Mesenchymal stem cell (in vitro differentiated cells and primary cell): ENCODE measurements at regions not wholly inside any gene's neighbourhood (a gene's known extent, or its start where the extent isn't known, plus 50 kb on each side); places are given as distances from the start of the nearest gene placed in this dataset.

Experiments
- DNase-seq: peaks from one replicate; pipeline ENCODE4 v3.0.0-alpha.2; 2013
- H2AFZ ChIP-seq: one replicate; pipeline ENCODE4 v1.6.1; 2013; ENCODE audit warnings: low read depth, mild to moderate bottlenecking, control low read depth, inconsistent platforms, low read length, moderate library complexity
- H2AK5ac ChIP-seq: 2 replicates; pipeline ENCODE4 v1.6.1; 2013; ENCODE audit warnings: low read length, moderate library complexity, mild to moderate bottlenecking, inconsistent platforms; ENCODE audit not compliant: severe bottlenecking
- H2BK120ac ChIP-seq: one replicate; pipeline ENCODE4 v1.6.1; 2013; ENCODE audit warnings: low read depth, mild to moderate bottlenecking, inconsistent platforms, low read length, moderate library complexity
- H2BK12ac ChIP-seq, 2 experiments: one replicate each; pipeline ENCODE4 v1.6.1; 2013; ENCODE audit warnings: inconsistent platforms in 2 of 2, low read length in 2 of 2, mild to moderate bottlenecking in 2 of 2, moderate library complexity in 2 of 2, control low read depth in 1 of 2
- H2BK15ac ChIP-seq: one replicate; pipeline ENCODE4 v1.6.1; 2013; ENCODE audit warnings: mild to moderate bottlenecking, low read depth, inconsistent platforms; ENCODE audit not compliant: poor library complexity, severe bottlenecking
- H2BK5ac ChIP-seq: 2 replicates; pipeline ENCODE4 v1.6.1; 2013; ENCODE audit warnings: low read depth, mild to moderate bottlenecking, low read length, control low read depth, inconsistent platforms; ENCODE audit not compliant: poor library complexity, severe bottlenecking
- H3K14ac ChIP-seq, 2 experiments: one replicate each; pipeline ENCODE4 v1.6.1; 2013; ENCODE audit warnings: inconsistent platforms in 2 of 2, low read length in 2 of 2, control low read depth in 1 of 2, mild to moderate bottlenecking in 1 of 2, moderate library complexity in 1 of 2
- H3K18ac ChIP-seq, 2 experiments: one replicate each; pipeline ENCODE4 v1.6.1; 2013; ENCODE audit warnings: inconsistent platforms in 2 of 2, low read length in 2 of 2, control low read depth in 1 of 2, low read depth in 1 of 2, mild to moderate bottlenecking in 1 of 2
- H3K23ac ChIP-seq, 2 experiments: one replicate each; pipeline ENCODE4 v1.6.1; 2013; ENCODE audit warnings: inconsistent platforms in 2 of 2, low read length in 2 of 2, mild to moderate bottlenecking in 2 of 2, moderate library complexity in 2 of 2, control low read depth in 1 of 2
- H3K27ac ChIP-seq: 2 replicates; pipeline ENCODE4 v1.5.1; 2013; ENCODE audit warnings: mild to moderate bottlenecking, moderate library complexity, low read length, control low read depth, inconsistent platforms; ENCODE audit not compliant: poor library complexity, severe bottlenecking
- H3K27me3 ChIP-seq, 2 experiments: 2 replicates each; pipeline versions ENCODE4 v1.6.1 to v1.7.0; 2013; ENCODE audit warnings: low read length in 2 of 2, mild to moderate bottlenecking in 2 of 2, moderate library complexity in 2 of 2, control low read depth in 1 of 2, inconsistent platforms in 1 of 2; ENCODE audit not compliant: control insufficient read depth in 1 of 2, insufficient read depth in 1 of 2
- H3K36me3 ChIP-seq, 2 experiments: 2 replicates each; pipeline versions ENCODE4 v1.6.1 to v1.7.0; 2013; ENCODE audit warnings: low read length in 2 of 2, control low read depth in 1 of 2, inconsistent platforms in 1 of 2, low read depth in 1 of 2, mild to moderate bottlenecking in 1 of 2; ENCODE audit not compliant: insufficient read depth in 2 of 2, control insufficient read depth in 1 of 2
- H3K4ac ChIP-seq, 2 experiments: one replicate each; pipeline ENCODE4 v1.6.1; 2013; ENCODE audit warnings: inconsistent platforms in 2 of 2, low read length in 2 of 2, mild to moderate bottlenecking in 2 of 2, moderate library complexity in 2 of 2, control low read depth in 1 of 2, low read depth in 1 of 2
- H3K4me1 ChIP-seq: 2 replicates; pipeline ENCODE4 v1.6.1; 2013; ENCODE audit warnings: low read depth, low read length, control low read depth; ENCODE audit not compliant: control insufficient read depth, insufficient read depth
- H3K4me2 ChIP-seq: 2 replicates; pipeline ENCODE4 v1.6.1; 2013; ENCODE audit warnings: low read length, mild to moderate bottlenecking, inconsistent platforms; ENCODE audit not compliant: poor library complexity, severe bottlenecking
- H3K4me3 ChIP-seq, 2 experiments: 2 replicates each; pipeline versions ENCODE4 v1.5.1 to v1.7.0; 2013; ENCODE audit warnings: low read length in 2 of 2, mild to moderate bottlenecking in 2 of 2, control low read depth in 1 of 2, low read depth in 1 of 2; ENCODE audit not compliant: insufficient read depth in 1 of 2
- H3K79me1 ChIP-seq: replicated peaks from 2 replicates; pipeline ENCODE4 v1.6.1; 2013; ENCODE audit warnings: mild to moderate bottlenecking, control low read depth, low read length, inconsistent platforms; ENCODE audit not compliant: poor library complexity, severe bottlenecking
- H3K9ac ChIP-seq: 2 replicates; pipeline ENCODE4 v1.7.0; 2013; ENCODE audit warnings: mild to moderate bottlenecking, low read length, moderate library complexity
- H3K9me3 ChIP-seq: 2 replicates; pipeline ENCODE4 v1.7.0; 2013; ENCODE audit warnings: mild to moderate bottlenecking, low read length; ENCODE audit not compliant: control insufficient read depth
- H4K8ac ChIP-seq: one replicate; pipeline ENCODE4 v1.6.1; 2013; ENCODE audit warnings: inconsistent platforms, mild to moderate bottlenecking, low read length, moderate library complexity
- H4K91ac ChIP-seq: one replicate; pipeline ENCODE4 v1.6.1; 2013; ENCODE audit warnings: mild to moderate bottlenecking, low read length, inconsistent platforms
- WGBS: methylation state at CpG from one replicate; pipeline ENCODE4 v1.1.7; 2013; ENCODE audit warnings: mixed read lengths; 5-methylcytosine and 5-hydroxymethylcytosine counted together

GRCh38 chr2:189327879-189328847 lies 113.1 kb upstream of the WDR75 start:
- H4K91ac ChIP-seq = no peak overlapping the region
- H2BK12ac ChIP-seq = no peak overlapping the region
- no peak overlapping the region for H2BK120ac ChIP-seq
- H3K27ac ChIP-seq = peak overlapping the region; percentile 25
- no peak overlapping the region for H2BK5ac ChIP-seq
- H3K4me2 ChIP-seq = no peak overlapping the region
- no peak overlapping the region for H3K4me3 ChIP-seq
- H4K8ac ChIP-seq = peak overlapping the region; percentile 12
- peak overlapping the region; percentile 2 for H3K9ac ChIP-seq
- no peak overlapping the region for H3K4ac ChIP-seq
- no peaks in the 10 kb centered on the region for H3K27me3 ChIP-seq
- no peak overlapping the region for H3K18ac ChIP-seq
- H3K4me1 ChIP-seq = peaks cover 1% of the 10 kb centered on the region
- no peak for DNase-seq
- H2AFZ ChIP-seq = peak overlapping the region; percentile 53
- H3K9me3 ChIP-seq = no peaks in the 10 kb centered on the region
- H2BK15ac ChIP-seq = no peak overlapping the region
- WGBS = 31% methylated on average over 2 of the region's 2 CpGs
- H3K36me3 ChIP-seq = no peaks in the 10 kb centered on the region
- no peak overlapping the region for H3K23ac ChIP-seq
- no peak overlapping the region for H3K14ac ChIP-seq
- H2AK5ac ChIP-seq = no peak overlapping the region
- no peaks in the 10 kb centered on the region for H3K79me1 ChIP-seq

GRCh38 chr2:189328848-189329245 lies 112.4 kb upstream of the WDR75 start:
- Histone ChIP-seq H3K79me1 (no peaks in the 10 kb centered on the region), H3K9me3 (no peaks in the 10 kb centered on the region), H2BK12ac (no peak overlapping the region), H3K36me3 (no peaks in the 10 kb centered on the region), H3K23ac (no peak overlapping the region), H2BK120ac (no peak overlapping the region), H4K91ac (no peak overlapping the region), H2BK5ac (no peak overlapping the region), H3K4me3 (no peak overlapping the region), H2AFZ (no peak overlapping the region), H2AK5ac (no peak overlapping the region), H3K4me1 (peaks cover 1% of the 10 kb centered on the region), H3K27me3 (no peaks in the 10 kb centered on the region), H3K4ac (no peak overlapping the region), H3K4me2 (no peak overlapping the region), H3K9ac (peak overlapping the region; percentile 2), H3K14ac (no peak overlapping the region), H3K18ac (no peak overlapping the region), H3K27ac (no peak overlapping the region), H2BK15ac (no peak overlapping the region), H4K8ac (no peak overlapping the region)
- no CpG with 5 or more reads among the region's 2 CpGs for WGBS
- DNase-seq = no peak

DNA sequence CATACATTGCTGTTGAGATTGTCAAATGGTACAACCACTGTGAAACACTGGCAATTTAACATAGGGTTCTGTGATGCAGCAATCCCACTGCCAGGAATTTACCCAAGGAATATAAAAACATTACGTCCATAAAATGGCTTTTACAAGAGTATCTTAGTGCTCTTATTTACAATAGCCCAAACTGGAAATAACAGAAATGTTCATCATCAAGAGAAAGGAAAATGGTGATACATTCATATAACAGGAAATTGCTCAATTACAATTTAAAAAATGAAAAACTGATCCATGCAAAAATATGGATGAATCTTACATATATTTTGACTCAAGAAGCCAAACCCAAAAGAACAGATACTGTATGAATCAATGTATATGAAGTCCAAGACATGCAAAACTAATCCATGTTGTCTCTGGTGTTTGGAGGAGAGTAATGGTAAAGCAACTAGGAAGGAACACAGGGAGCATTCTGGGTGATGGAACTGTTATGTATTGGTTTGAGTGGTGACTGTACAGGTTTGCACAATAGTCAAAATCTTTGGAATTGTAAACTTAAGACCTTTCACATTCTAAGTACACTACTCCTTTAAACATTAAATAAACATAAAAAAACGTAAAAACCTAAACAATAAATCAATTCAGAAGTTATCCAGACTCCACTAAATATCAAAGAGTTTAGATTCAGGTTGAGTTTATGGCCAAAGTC lies 104.8 kb upstream of the WDR75 start:
- no CpG with 5 or more reads among the region's 2 CpGs for WGBS

GRCh38 chr2:189337656-189338055 lies 103.6 kb upstream of the WDR75 start:
- H3K4ac ChIP-seq = no peak overlapping the region
- no peak overlapping the region for H2BK120ac ChIP-seq
- H3K23ac ChIP-seq = no peak overlapping the region
- H3K4me1 ChIP-seq = no peaks in the 10 kb centered on the region
- H2BK15ac ChIP-seq = no peak overlapping the region
- H4K8ac ChIP-seq = no peak overlapping the region
- H3K9ac ChIP-seq = no peak overlapping the region
- WGBS = 10% methylated on average over 1 of the region's 1 CpG
- no peak overlapping the region for H2BK12ac ChIP-seq
- no peak overlapping the region for H3K18ac ChIP-seq
- DNase-seq = peak; percentile 81
- no peak overlapping the region for H2BK5ac ChIP-seq
- H3K27ac ChIP-seq = no peak overlapping the region
- H2AK5ac ChIP-seq = no peak overlapping the region
- no peaks in the 10 kb centered on the region for H3K79me1 ChIP-seq
- H4K91ac ChIP-seq = no peak overlapping the region
- no peaks in the 10 kb centered on the region for H3K36me3 ChIP-seq
- no peak overlapping the region for H2AFZ ChIP-seq
- no peak overlapping the region for H3K4me2 ChIP-seq
- H3K14ac ChIP-seq = no peak overlapping the region
- H3K4me3 ChIP-seq = no peak overlapping the region
- H3K9me3 ChIP-seq = peaks cover 18% of the 10 kb centered on the region
- no peaks in the 10 kb centered on the region for H3K27me3 ChIP-seq

More for the DNA sequence above, 104.8 kb upstream of the WDR75 start:
- no peak overlapping the region for H3K4me3 ChIP-seq
- peak; percentile 55 for DNase-seq
- H4K91ac ChIP-seq = no peak overlapping the region
- no peak overlapping the region for H2BK120ac ChIP-seq
- H2BK15ac ChIP-seq = no peak overlapping the region
- no peak overlapping the region for H2BK5ac ChIP-seq
- H3K4me2 ChIP-seq = no peak overlapping the region
- H3K4me1 ChIP-seq = no peaks in the 10 kb centered on the region
- no peak overlapping the region for H2AK5ac ChIP-seq
- H3K23ac ChIP-seq = no peak overlapping the region
- H3K9ac ChIP-seq = no peak overlapping the region
- H3K14ac ChIP-seq = no peak overlapping the region
- no peak overlapping the region for H4K8ac ChIP-seq
- H2BK12ac ChIP-seq = no peak overlapping the region
- H3K79me1 ChIP-seq = no peaks in the 10 kb centered on the region
- no peak overlapping the region for H3K18ac ChIP-seq
- H3K4ac ChIP-seq = no peak overlapping the region
- no peaks in the 10 kb centered on the region for H3K27me3 ChIP-seq
- no peaks in the 10 kb centered on the region for H3K36me3 ChIP-seq
- H3K27ac ChIP-seq = no peak overlapping the region
- H3K9me3 ChIP-seq = peaks cover 18% of the 10 kb centered on the region
- H2AFZ ChIP-seq = no peak overlapping the region
